Astrocyte of the cerebellum (primary cell): ENCODE measurements at regions not wholly inside any gene's neighbourhood (a gene's known extent, or its start where the extent isn't known, plus 50 kb on each side); places are given as distances from the start of the nearest gene placed in this dataset.

ENCODE experiments used
- DNase-seq: peaks from one replicate; pipeline ENCODE4 v3.0.0-alpha.2; 2011; ENCODE audit warnings: low read depth
- H3K4me3 ChIP-seq: 2 replicates; pipeline ENCODE4 v1.5.1; 2011; ENCODE audit warnings: mild to moderate bottlenecking, low read depth, low read length, moderate library complexity
- CTCF ChIP-seq: IDR thresholded peaks from 2 replicates; pipeline ENCODE4 v1.5.1; 2012; ENCODE audit warnings: low read length, low read depth, moderate library complexity, mild to moderate bottlenecking; ENCODE audit errors: missing control alignments
- in situ Hi-C: cut with HindIII; loops from 2 replicates; pipeline ENCODE4 v1.10.0; 2017; ENCODE audit warnings: low sequenced_read_pairs

GRCh38 chr18:29586210-29586609 lies 1409.3 kb upstream of the CDH2 start:
- H3K4me3 ChIP-seq: no peak overlapping the region
- in situ Hi-C loops: no loop called here
- no peak for TF ChIP-seq CTCF
- DNase-seq: no peak

- no peak for TF ChIP-seq CTCF
- H3K4me3 ChIP-seq: no peak overlapping the region
- DNase-seq: no peak
- in situ Hi-C loops: no loop called here
These were observed 1383.3 kb upstream of the CDH2 start for GRCh38 chr18:29560270-29560669.

- in situ Hi-C loops: no loop called here
- no peak overlapping the region for H3K4me3 ChIP-seq
- no peak for TF ChIP-seq CTCF
- no peak for DNase-seq
These were observed 1379.1 kb upstream of the CDH2 start for GRCh38 chr18:29556070-29556469.

DNA sequence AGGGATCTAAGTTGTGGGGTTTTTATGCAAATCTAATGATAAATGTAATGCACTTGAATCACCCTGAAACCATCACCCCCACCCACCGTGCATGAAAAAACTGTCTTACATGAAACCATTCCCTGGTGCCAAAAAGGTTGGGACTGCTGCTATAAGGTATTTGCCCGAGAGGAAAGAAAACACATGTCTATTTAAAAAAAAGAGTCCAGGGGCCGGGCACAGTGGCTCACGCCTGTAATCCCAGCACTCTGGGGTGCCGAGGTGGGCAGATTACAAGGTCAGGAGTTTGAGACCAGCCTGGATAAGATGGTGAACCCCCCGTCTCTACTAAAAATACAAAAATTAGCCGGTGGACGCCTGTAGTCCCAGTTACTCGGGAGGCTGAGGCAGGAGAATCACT lies 1372.8 kb upstream of the CDH2 start:
- no peak for TF ChIP-seq CTCF
- no peak for DNase-seq
- no peak overlapping the region for H3K4me3 ChIP-seq
- in situ Hi-C loops: no loop called here

GRCh38 chr18:29547626-29548025 lies 1370.7 kb upstream of the CDH2 start:
- in situ Hi-C loops: no loop called here

GRCh38 chr18:29540548-29540947 lies 1363.6 kb upstream of the CDH2 start:
- DNase-seq: no peak
- no peak for TF ChIP-seq CTCF
- H3K4me3 ChIP-seq: no peak overlapping the region
- in situ Hi-C loops: no loop called here

More at GRCh38 chr18:29547626-29548025, 1370.7 kb upstream of the CDH2 start:
- H3K4me3 ChIP-seq: no peak overlapping the region
- no peak for DNase-seq
- no peak for TF ChIP-seq CTCF

DNA sequence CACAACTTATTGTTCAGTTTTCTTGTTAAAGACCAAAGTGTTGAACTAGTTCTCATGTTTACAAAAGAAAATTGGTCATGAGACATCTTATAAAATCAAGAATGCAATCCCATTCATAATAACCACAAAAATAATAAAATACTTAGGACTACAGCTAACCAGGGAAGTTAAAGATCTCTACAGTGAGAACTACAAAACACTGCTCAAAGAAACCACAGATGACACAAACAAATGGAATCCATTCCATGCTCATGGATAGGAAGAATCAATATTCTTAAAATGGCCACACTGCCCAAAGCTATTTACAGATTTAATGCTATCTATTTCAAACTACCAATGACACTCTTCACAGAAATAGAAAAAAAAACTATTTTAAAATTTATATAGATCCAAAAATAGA lies 1354.8 kb upstream of the CDH2 start:
- no peak for TF ChIP-seq CTCF
- H3K4me3 ChIP-seq: no peak overlapping the region
- DNase-seq: no peak
- in situ Hi-C loops: no loop called here
